HepG2 (cell line): ENCODE measurements at regions not wholly inside any gene's neighbourhood (a gene's known extent, or its start where the extent isn't known, plus 50 kb on each side); places are given as distances from the start of the nearest gene placed in this dataset.

ENCODE experiments used
- ATAC-seq: fragments of 200-7000 bp; cut with Tn5 transposase; 3 replicates; pipeline ENCODE4 v1.9.1; 2020; ENCODE audit warnings: mild to moderate bottlenecking, moderate library complexity
- BruUV-seq: library from RNA; stranded (reverse); fragments of 400-500 nt; replicated peaks from 2 replicates; lab custom pipeline; 2021; lab: Mats Ljungman, UMichigan
- CTCF ChIA-PET: fragments of 300-600 bp; formaldehyde crosslinking; extraction: SDS; loops from one replicate; lab custom pipeline; 2021; ENCODE audit warnings: low total read pairs, inconsistent platforms, low intra/inter-chr PET ratio; lab: Yijun Ruan, JAX
- POLR2A ChIA-PET: fragments of 350-600 bp; sonication (Branson Sonifier 250); formaldehyde crosslinking; loops from one replicate; lab custom pipeline; 2020; ENCODE audit warnings: antibody characterized with exemption, inconsistent platforms; lab: Yijun Ruan, JAX
- DNase-seq: peaks from one replicate; pipeline ENCODE4 v3.0.0-alpha.2; 2015; ENCODE audit warnings: low spot score
- FAIRE-seq: peaks from 3 replicates; lab custom pipeline; 2011; peaks lifted over from hg19 to GRCh38; lab: Jason Lieb, UNC
- H2AFZ ChIP-seq: one replicate; pipeline ENCODE4 v1.6.1; 2011; ENCODE audit warnings: low read length, inconsistent platforms
- H3K27ac ChIP-seq: fragments of 300-600 bp; 3 replicates; pipeline ENCODE4 v1.8.0; 2011; ENCODE audit warnings: mixed run types, mild to moderate bottlenecking, mixed read lengths, low read length, inconsistent platforms; ENCODE audit not compliant: insufficient read depth; ENCODE audit errors: extremely low read length
- H3K27me3 ChIP-seq, 2 experiments: fragments of 200-600 bp in 1 of 2; 2 replicates in 1 of 2; 3 replicates in 1 of 2; pipeline versions ENCODE4 v1.6.0 to v1.8.0; 2011; ENCODE audit warnings: low read length in 2 of 2, mild to moderate bottlenecking in 2 of 2, moderate library complexity in 2 of 2, inconsistent platforms in 1 of 2; ENCODE audit not compliant: insufficient read depth in 2 of 2, control insufficient read depth in 1 of 2
- H3K36me3 ChIP-seq, 2 experiments: fragments of 200-600 bp in 1 of 2; replicated peaks in 1 of 2; 2 replicates in 1 of 2; 3 replicates in 1 of 2; pipeline versions ENCODE4 v1.5.1 to v1.8.0; 2011; ENCODE audit warnings: low read length in 2 of 2, inconsistent platforms in 1 of 2; ENCODE audit not compliant: insufficient read depth in 2 of 2, control insufficient read depth in 1 of 2
- H3K4me1 ChIP-seq: 2 replicates; pipeline ENCODE4 v1.5.1; 2012; ENCODE audit warnings: low read length, inconsistent platforms; ENCODE audit not compliant: insufficient read depth
- H3K4me2 ChIP-seq: 2 replicates; pipeline ENCODE4 v1.6.0; 2011; ENCODE audit warnings: low read depth, low read length, inconsistent platforms
- H3K4me3 ChIP-seq, 3 experiments: fragments of 200-600 bp in 1 of 3; sonication (generic), shearing (Covaris generic) in 1 of 3; replicated peaks in 1 of 3; 2 replicates each; pipeline ENCODE4 v1.5.1; 2011 to 2016; ENCODE audit warnings: low read length in 3 of 3, inconsistent platforms in 2 of 3, low read depth in 2 of 3, mild to moderate bottlenecking in 2 of 3, control low read depth in 1 of 3, mixed read lengths in 1 of 3; ENCODE audit not compliant: insufficient read depth in 1 of 3
- H3K79me2 ChIP-seq: one replicate; pipeline ENCODE4 v1.6.1; 2011; ENCODE audit warnings: low read length, inconsistent platforms; ENCODE audit not compliant: insufficient read depth
- H3K9ac ChIP-seq: 2 replicates; pipeline ENCODE4 v1.6.0; 2011; ENCODE audit warnings: mild to moderate bottlenecking, low read depth, low read length, inconsistent platforms; ENCODE audit not compliant: insufficient read depth
- H3K9me3 ChIP-seq: 2 replicates; pipeline ENCODE4 v1.5.1; 2012; ENCODE audit warnings: mild to moderate bottlenecking, low read length
- H4K20me1 ChIP-seq: 2 replicates; pipeline ENCODE4 v1.6.0; 2011; ENCODE audit warnings: inconsistent platforms, mild to moderate bottlenecking, low read length, moderate library complexity; ENCODE audit not compliant: insufficient read depth
- ARID5B ChIP-seq: IDR thresholded peaks from 2 replicates; pipeline ENCODE4 v1.4.0; 2020; ENCODE audit warnings: mild to moderate bottlenecking, missing genetic modification reagents
- FOXO1 ChIP-seq: sonication (generic); formaldehyde crosslinking; IDR thresholded peaks from 2 replicates; pipeline ENCODE4 v1.4.0; 2020; ENCODE audit warnings: missing genetic modification reagents
- IRX3 ChIP-seq: sonication (generic); formaldehyde crosslinking; IDR thresholded peaks from 2 replicates; pipeline ENCODE4 v1.8.1; 2023; ENCODE audit warnings: mild to moderate bottlenecking, low read depth, missing genetic modification reagents, borderline replicate concordance
- NFAT5 ChIP-seq: sonication (generic); formaldehyde crosslinking; IDR thresholded peaks from 2 replicates; pipeline ENCODE4 v1.4.0; 2020; ENCODE audit warnings: missing genetic modification reagents
- SNAI1 ChIP-seq: sonication (generic); formaldehyde crosslinking; IDR thresholded peaks from 2 replicates; pipeline ENCODE4 v1.5.0; 2020; ENCODE audit warnings: mild to moderate bottlenecking, missing genetic modification reagents, borderline replicate concordance
- ZNF841 ChIP-seq: sonication (generic); formaldehyde crosslinking; IDR thresholded peaks from 2 replicates; pipeline ENCODE4 v1.8.1; 2023; ENCODE audit warnings: missing genetic modification reagents, borderline replicate concordance
- ZSCAN5A ChIP-seq: sonication (generic); formaldehyde crosslinking; IDR thresholded peaks from 2 replicates; pipeline ENCODE4 v1.8.0; 2022; ENCODE audit warnings: mild to moderate bottlenecking, missing genetic modification reagents, borderline replicate concordance
- WGBS: methylation state at CpG from one replicate; pipeline ENCODE4 v1.1.6; 2017; ENCODE audit warnings: low lambda C conversion rate; 5-methylcytosine and 5-hydroxymethylcytosine counted together
- in situ Hi-C: cut with HindIII; loops from 2 replicates; pipeline ENCODE4 v1.10.0; 2017; ENCODE audit warnings: low pct_unique_long_range_greater_than_20kb; ENCODE audit not compliant: extremely low pct_ligation_motif_present
- intact Hi-C: fragments of 100-400 bp; cut with micrococcal nuclease; formaldehyde crosslinking; loops from one replicate; pipeline ENCODE4 v1.10.0; 2022; ENCODE audit not compliant: unreplicated experiment

- TF ChIP-seq NFAT5 = no peak
- TF ChIP-seq, all 625 proteins: peak for 2
These were observed 577.9 kb upstream of the PTPRD start (continued) for GRCh38 chr9:11190719-11191118.

- H3K4me1 ChIP-seq = no peaks in the 10 kb centered on the region
These were observed 580.2 kb upstream of the PTPRD start for GRCh38 chr9:11192993-11193392.

More at GRCh38 chr9:11192993-11193392, 580.2 kb upstream of the PTPRD start:
- CTCF ChIA-PET = no interaction called here
- FAIRE-seq (no peak), DNase-seq (no peak)
- H3K27ac ChIP-seq = no peak overlapping the region
- in situ Hi-C loops = no loop called here
- intact Hi-C loops = no loop called here
- no peak for TF ChIP-seq ZSCAN5A (CRISPR knock-in tag)
- no peak for TF ChIP-seq IRX3 (CRISPR knock-in tag)
- no peak for TF ChIP-seq SNAI1 (CRISPR knock-in tag)
- TF ChIP-seq FOXO1 (CRISPR knock-in tag) = no peak
- no peak for TF ChIP-seq ZNF841 (CRISPR knock-in tag)
- no peak for TF ChIP-seq ARID5B (CRISPR knock-in tag)
- TF ChIP-seq, all 625 proteins: peak for 0
- Histone ChIP-seq H3K4me3 (no peak overlapping the region), H2AFZ (no peak overlapping the region), H3K27me3 (no peaks in the 10 kb centered on the region), H4K20me1 (no peaks in the 10 kb centered on the region), H3K9ac (no peak overlapping the region), H3K4me2 (no peak overlapping the region), H3K36me3 (no peaks in the 10 kb centered on the region), H3K9me3 (peaks cover 79% of the 10 kb centered on the region), H3K79me2 (no peaks in the 10 kb centered on the region)
- WGBS = 0% methylated on average over 1 of the region's 1 CpG
- ATAC-seq = no peak
- BruUV-seq = no TSS peak
- POLR2A ChIA-PET = no interaction called here
